ENCODE measurements at regions not wholly inside any gene's neighbourhood (a gene's known extent, or its start where the extent isn't known, plus 50 kb on each side); places are given as distances from the start of the nearest gene placed in this dataset.
"Not testable (repeated sequence)": the region's sequence is repeated elsewhere in the genome, so short reads cannot be mapped to it uniquely, and the experiment has no call there.

DNA sequence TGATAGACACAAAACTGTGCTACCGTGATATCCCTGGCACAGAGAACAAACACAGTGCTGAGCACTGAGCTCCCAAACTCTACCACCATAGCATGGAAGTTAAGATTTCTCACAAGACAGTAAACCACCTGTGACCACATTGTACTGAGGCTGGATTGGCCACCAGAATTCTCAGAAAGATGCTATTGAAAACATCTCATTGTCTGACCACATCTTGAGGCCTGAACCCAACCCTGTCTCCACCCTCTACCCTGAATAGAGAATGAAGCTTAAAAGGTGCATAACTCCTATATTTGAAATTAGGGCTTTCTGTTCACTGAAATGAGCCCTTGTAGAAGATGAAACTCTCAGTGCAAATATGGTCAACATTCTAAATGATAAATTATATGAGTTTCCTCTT lies 281.3 kb upstream of the NPAP1 start:
- no peak for DNase-seq (ENCODE audit: low spot score)

DNA sequence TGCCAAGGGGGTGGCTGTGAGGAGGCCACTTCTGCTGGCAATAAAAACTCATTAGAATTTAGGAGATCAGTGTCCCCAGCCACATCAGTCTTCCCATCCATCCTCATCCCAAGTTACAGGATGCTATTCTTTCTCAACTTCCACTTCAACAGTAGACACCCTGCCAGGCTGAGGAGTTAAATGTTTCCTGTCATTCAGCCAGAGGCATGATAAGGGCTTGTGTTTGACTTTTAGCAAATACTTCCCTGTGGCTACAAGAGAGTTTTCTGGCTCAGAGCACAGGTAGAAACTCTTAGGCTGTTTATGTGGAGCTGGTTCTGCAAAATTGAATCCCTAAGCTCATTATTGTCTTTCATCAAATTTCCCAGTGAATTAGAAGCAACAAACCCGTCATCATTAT lies 262.9 kb upstream of the NPAP1 start:
- intact Hi-C loops (cut with DNase I); H3K9me3 ChIP-seq; H3K4me3 ChIP-seq; H3K27me3 ChIP-seq (replicated peaks; ENCODE audit: insufficient read depth); DNase-seq (ENCODE audit: low spot score); H3K36me3 ChIP-seq; H3K4me1 ChIP-seq (replicated peaks); H3K27ac ChIP-seq: not testable (repeated sequence)
- WGBS, result 73% methylated on average over 1 of the region's 1 CpG

More for the DNA sequence above, 281.3 kb upstream of the NPAP1 start:
- TF ChIP-seq POLR2A (IDR thresholded peaks at IDR 0.05) (no peak), POLR2AphosphoS5 (IDR thresholded peaks at IDR 0.05) (no peak), CTCF (IDR thresholded peaks at IDR 0.05) (no peak)
- H3K36me3 ChIP-seq, result no peaks in the 10 kb centered on the region
- no peak overlapping the region for H3K4me3 ChIP-seq
- H3K4me1 ChIP-seq (replicated peaks), result no peaks in the 10 kb centered on the region
- 100% methylated on average over 1 of the region's 1 CpG for WGBS
- H3K9me3 ChIP-seq, result no peaks in the 10 kb centered on the region
- no peak overlapping the region for H3K27ac ChIP-seq
- H3K27me3 ChIP-seq (replicated peaks; ENCODE audit: insufficient read depth), result no peaks in the 10 kb centered on the region
- intact Hi-C loops (cut with DNase I), result no loop called here

- DNase-seq (ENCODE audit: low spot score); intact Hi-C loops (cut with DNase I): not testable (repeated sequence)
These were observed 249.1 kb upstream of the NPAP1 start for GRCh38 chr15:24426286-24427054.

DNA sequence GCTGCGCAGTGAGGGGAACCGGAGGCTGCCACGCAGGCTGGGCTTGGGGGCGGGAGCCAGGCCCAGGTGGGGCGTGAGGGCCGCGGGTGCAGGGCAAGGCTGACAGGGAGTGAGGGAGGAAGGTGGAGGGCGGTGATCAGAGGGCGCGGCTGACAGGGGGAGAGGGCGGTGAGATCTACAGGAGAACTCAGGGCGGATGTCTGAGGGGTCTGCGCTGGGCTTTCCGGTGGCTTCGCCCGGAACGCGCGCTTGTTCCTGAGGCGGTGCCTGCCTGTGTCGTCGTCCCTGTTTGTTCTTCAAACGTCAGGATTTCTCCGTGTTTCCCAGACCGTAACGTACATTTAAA lies 248.5 kb upstream of the NPAP1 start:
- DNase-seq (ENCODE audit: low spot score); H3K36me3 ChIP-seq; H3K4me3 ChIP-seq; H3K9me3 ChIP-seq; H3K27me3 ChIP-seq (replicated peaks; ENCODE audit: insufficient read depth); intact Hi-C loops (cut with DNase I); H3K27ac ChIP-seq; H3K4me1 ChIP-seq (replicated peaks): not testable (repeated sequence)
- WGBS, result 1% methylated on average over 14 of the region's 26 CpGs

More at GRCh38 chr15:24426286-24427054, 249.1 kb upstream of the NPAP1 start:
- not testable (repeated sequence) for H3K4me3 ChIP-seq; H3K4me1 ChIP-seq (replicated peaks); H3K27me3 ChIP-seq (replicated peaks; ENCODE audit: insufficient read depth); H3K36me3 ChIP-seq; H3K9me3 ChIP-seq; H3K27ac ChIP-seq
- 57% methylated on average over 16 of the region's 20 CpGs for WGBS

DNA sequence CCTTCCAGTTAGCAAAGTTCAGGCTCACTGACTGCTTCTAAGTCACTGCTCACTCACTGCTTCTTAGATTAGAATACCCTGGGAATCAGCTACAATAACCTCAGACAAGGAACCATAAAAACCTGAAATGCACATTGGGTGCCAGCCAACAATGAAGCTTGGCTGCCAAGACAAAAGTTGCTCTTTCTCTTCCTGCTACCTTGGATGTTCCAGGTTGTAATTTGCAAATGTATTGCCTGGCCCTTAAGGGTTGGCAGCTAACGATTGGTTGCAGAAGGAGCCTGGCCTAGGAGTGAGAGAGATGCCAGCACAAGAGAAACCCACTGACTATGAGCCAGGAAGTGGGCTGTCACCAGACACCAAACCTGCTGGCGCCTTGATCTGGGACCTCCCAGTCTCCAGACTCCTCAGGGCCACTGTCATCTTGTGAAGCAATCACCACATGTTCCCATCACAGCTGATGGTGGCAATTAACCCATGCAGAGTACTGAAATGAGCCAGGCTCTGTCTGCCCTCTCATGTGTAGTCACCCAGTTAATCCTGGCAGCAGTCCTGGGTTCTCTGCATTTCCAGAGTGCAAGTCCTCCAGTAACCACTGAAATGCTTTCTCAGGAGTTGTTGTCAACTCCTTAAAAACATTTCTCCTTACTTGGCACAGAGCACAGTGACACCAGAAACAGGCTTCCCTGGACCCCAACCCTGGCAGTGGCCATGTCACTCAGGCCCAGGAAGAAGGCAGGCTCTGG lies 240.3 kb upstream of the NPAP1 start:
- H3K4me3 ChIP-seq; intact Hi-C loops (cut with DNase I); DNase-seq (ENCODE audit: low spot score); H3K27me3 ChIP-seq (replicated peaks; ENCODE audit: insufficient read depth); H3K4me1 ChIP-seq (replicated peaks); H3K27ac ChIP-seq; H3K9me3 ChIP-seq; H3K36me3 ChIP-seq: not testable (repeated sequence)
- WGBS, result 0% methylated on average over 1 of the region's 2 CpGs

DNA sequence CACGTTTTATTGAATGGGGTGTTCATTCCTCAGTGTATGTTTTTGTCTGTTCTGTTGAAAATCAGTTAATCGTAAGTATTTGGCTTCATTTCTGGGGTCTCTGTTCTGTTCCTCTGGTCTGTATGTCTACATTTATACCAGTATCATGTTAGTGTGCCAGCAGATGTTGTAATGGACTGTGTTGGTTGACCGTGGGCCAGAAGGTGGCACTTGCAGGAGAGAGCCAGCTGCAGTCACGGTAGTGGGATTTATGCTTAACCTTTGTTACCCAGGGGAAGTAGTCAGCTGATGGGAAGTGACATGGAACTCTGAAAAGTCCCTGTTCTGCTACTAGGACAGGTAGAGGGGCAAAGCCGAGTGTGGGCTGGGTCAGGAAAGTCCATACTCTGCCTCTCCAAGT lies 238.3 kb upstream of the NPAP1 start:
- H3K4me3 ChIP-seq; H3K9me3 ChIP-seq; H3K27me3 ChIP-seq (replicated peaks; ENCODE audit: insufficient read depth); DNase-seq (ENCODE audit: low spot score); H3K27ac ChIP-seq; H3K36me3 ChIP-seq; intact Hi-C loops (cut with DNase I); H3K4me1 ChIP-seq (replicated peaks): not testable (repeated sequence)
- WGBS, result 66% methylated on average over 4 of the region's 5 CpGs

- H3K27me3 ChIP-seq (replicated peaks; ENCODE audit: insufficient read depth); DNase-seq (ENCODE audit: low spot score); H3K27ac ChIP-seq; intact Hi-C loops (cut with DNase I); H3K4me3 ChIP-seq; H3K4me1 ChIP-seq (replicated peaks); H3K9me3 ChIP-seq; H3K36me3 ChIP-seq: not testable (repeated sequence)
- 33% methylated on average over 1 of the region's 1 CpG for WGBS
These were observed 237.8 kb upstream of the NPAP1 start for GRCh38 chr15:24437735-24438134.

DNA sequence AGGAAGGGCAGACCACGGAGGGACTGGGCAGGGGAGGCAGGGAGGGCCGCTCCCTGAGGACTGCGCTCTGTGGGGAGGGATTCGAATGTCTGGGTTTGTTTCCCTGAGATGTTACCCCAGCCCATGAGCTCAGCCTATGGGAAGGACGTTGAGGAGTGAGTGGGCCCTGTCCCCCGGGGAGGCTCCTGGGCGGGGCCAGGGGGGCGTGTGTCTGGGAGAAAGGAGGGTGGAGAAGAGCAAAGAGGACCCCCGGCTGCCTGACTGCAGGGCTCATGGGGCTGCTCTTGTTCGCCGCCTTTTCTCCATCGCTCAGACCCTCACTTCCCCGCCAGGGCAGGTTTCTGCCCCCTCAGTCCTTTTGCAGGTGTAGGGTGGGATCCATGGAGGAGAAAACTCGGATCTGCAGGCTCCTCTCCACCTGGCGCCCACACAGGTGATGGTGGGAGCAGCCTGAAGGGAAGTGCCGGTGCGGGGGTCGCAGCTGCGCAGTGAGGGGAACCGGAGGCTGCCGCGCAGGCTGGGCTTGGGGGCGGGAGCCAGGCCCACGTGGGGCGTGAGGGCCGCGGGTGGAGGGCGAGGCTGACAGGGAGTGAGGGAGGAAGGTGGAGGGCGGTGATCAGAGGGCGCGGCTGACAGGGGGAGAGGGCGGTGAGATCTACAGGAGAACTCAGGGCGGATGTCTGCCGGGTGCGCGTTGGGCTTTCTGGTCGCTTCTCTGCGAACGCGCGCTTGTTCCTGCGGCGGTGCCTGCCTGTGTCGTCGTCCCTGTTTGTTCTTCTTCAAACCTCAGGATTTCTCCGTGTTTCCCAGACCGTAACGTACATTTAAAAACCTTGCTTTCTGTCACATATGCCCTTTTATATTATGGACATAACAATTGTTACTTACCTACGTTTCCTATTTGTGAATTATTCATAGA lies 198.2 kb upstream of the NPAP1 start:
- H3K36me3 ChIP-seq; H3K27me3 ChIP-seq (replicated peaks; ENCODE audit: insufficient read depth); DNase-seq (ENCODE audit: low spot score); H3K4me3 ChIP-seq; H3K9me3 ChIP-seq; H3K4me1 ChIP-seq (replicated peaks); H3K27ac ChIP-seq; intact Hi-C loops (cut with DNase I): not testable (repeated sequence)
- WGBS, result 39% methylated on average over 24 of the region's 49 CpGs

- intact Hi-C loops (cut with DNase I); H3K9me3 ChIP-seq; H3K27me3 ChIP-seq (replicated peaks; ENCODE audit: insufficient read depth); H3K27ac ChIP-seq; H3K4me1 ChIP-seq (replicated peaks); H3K36me3 ChIP-seq; H3K4me3 ChIP-seq: not testable (repeated sequence)
- WGBS, result 68% methylated on average over 14 of the region's 14 CpGs
- peak; percentile 7 for DNase-seq (ENCODE audit: low spot score)
These were observed 189.5 kb upstream of the NPAP1 start for GRCh38 chr15:24485885-24486567.

DNA sequence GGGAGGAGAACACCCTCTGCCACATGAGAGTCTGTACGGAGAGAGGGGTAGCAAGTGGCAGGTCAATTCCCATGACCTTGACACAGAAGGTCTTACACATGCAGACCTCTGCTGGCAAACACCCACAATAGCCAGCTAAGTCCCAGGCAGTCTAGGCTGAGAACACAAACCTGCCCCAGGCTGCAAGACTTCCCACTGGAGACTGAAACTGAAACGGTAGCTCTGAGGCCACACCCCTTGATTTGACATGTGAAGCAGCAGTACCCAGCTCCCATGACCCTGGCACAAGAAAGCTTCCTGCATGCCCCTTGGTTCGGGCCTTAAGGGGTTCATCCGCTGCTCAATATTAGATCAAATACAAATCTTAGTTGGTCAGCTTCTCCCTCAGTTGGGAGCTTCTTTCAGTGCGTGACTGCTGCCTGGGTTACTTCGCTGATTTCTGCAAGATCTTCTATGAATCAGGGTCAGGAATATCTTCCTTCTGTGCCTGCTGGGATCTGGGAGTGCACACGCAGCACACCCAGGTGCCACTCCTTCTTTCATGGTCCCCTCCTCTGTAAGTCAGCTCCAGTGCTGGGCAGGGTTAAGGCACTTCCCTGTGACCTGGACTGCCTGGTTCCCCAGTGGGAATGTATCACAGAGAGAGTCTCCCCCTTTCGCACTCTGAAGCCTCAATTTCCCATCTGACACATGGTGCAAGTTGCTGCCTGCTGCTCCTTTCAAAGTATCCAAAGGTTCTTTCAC lies 187.2 kb upstream of the NPAP1 start:
- H3K4me1 ChIP-seq (replicated peaks); H3K9me3 ChIP-seq; H3K36me3 ChIP-seq; DNase-seq (ENCODE audit: low spot score); H3K27me3 ChIP-seq (replicated peaks; ENCODE audit: insufficient read depth); H3K4me3 ChIP-seq; H3K27ac ChIP-seq; intact Hi-C loops (cut with DNase I): not testable (repeated sequence)
- WGBS, result 74% methylated on average over 8 of the region's 8 CpGs

Measured in prostate gland (tissue), 2 donors.